ENCODE measurements at regions not wholly inside any gene's neighbourhood (a gene's known extent, or its start where the extent isn't known, plus 50 kb on each side); places are given as distances from the start of the nearest gene placed in this dataset.

DNA sequence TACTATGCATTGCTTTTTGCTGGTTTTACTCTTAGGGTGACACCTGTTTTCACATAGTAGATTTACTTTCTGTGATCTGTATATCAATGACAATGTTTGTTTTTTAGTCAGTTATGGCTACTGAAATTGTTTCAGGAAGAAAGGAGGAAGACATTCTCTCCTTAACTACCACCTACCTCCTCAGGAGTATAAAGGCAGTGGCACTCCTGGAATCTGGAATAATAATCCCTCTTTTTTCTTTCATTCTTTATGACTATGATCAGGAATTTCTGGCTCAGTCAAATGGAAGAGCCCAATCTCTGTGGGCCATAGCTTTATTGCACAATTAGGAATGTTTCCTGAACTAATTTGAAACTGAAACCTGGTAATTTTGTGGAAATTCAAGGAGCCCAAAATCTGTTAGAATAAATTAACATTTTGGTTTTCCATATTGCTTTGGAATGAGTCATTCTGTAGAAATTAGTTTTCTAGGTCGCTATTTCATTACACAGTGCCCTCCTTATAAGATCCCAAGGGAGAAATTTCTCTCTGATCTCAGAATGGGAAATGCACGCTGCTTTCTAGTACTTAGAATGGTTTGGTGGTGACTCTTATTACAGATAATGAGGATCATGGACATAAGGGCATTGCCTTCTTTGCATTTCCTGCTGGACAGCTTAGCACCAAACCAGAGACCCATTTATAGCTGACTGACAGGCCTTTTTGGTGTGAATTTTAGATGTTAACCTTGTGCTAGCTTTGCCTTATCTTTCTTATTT, 95.3 kb upstream of the VLDLR start:
- TF ChIP-seq, protein P1, sequence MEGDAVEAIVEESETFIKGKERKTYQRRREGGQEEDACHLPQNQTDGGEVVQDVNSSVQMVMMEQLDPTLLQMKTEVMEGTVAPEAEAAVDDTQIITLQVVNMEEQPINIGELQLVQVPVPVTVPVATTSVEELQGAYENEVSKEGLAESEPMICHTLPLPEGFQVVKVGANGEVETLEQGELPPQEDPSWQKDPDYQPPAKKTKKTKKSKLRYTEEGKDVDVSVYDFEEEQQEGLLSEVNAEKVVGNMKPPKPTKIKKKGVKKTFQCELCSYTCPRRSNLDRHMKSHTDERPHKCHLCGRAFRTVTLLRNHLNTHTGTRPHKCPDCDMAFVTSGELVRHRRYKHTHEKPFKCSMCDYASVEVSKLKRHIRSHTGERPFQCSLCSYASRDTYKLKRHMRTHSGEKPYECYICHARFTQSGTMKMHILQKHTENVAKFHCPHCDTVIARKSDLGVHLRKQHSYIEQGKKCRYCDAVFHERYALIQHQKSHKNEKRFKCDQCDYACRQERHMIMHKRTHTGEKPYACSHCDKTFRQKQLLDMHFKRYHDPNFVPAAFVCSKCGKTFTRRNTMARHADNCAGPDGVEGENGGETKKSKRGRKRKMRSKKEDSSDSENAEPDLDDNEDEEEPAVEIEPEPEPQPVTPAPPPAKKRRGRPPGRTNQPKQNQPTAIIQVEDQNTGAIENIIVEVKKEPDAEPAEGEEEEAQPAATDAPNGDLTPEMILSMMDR (IDR thresholded peaks at IDR 0.05) = no peak
- TF ChIP-seq POLR2AphosphoS5 (IDR thresholded peaks at IDR 0.05; ENCODE audit: low read depth, low read length) (no peak), SIN3A (IDR thresholded peaks at IDR 0.05; ENCODE audit: borderline replicate concordance, insufficient read depth, low read depth, low read length) (no peak)

Measured in Panc1 (cell line).